SW480 (cell line): ENCODE measurements at regions not wholly inside any gene's neighbourhood (a gene's known extent, or its start where the extent isn't known, plus 50 kb on each side); places are given as distances from the start of the nearest gene placed in this dataset.
"Not testable (repeated sequence)": the region's sequence is repeated elsewhere in the genome, so short reads cannot be mapped to it uniquely, and the experiment has no call there.

Experiments
- DNase-seq: peaks from one replicate; pipeline ENCODE4 v3.0.0-alpha.2; 2016; ENCODE audit warnings: low spot score

DNA sequence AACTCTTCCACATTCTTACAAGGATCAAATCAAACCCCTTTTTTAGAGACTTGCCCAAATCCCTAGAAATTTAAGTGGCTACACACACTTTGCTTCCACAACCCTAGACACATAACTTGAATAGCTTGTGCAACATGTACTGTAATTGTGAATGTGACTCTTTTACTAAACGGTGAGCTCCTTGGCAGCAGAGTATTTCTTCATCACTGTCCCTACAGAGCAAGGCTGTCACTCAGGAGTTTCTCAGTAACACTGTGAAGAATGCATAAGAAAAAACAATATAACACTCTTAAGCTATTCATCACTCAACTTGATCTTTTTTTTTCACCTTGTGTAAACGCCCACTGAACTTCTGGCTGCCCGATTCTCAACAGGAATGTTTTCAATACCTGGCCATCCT is 53.8 kb upstream of the ADAMTS18 start:
- DNase-seq, result no peak

DNA sequence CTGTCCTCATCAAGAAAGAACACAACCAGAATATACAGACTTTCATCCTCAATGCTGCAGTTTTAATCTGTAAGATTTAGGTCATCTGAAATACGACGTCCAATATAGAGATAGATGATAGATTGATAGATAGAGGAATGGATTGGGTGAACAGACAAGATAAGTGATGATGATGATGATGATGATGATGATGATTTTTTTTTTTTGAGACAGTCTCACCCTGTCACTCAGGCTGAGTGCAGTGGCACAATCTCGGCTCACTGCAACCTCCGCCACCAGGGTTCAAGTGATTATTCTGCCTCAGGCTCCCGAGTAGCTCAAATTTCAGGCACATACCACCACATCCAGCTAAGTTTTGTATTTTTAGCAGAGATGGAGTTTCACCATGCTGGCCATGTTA is 56.3 kb upstream of the ADAMTS18 start:
- DNase-seq, result no peak

DNA sequence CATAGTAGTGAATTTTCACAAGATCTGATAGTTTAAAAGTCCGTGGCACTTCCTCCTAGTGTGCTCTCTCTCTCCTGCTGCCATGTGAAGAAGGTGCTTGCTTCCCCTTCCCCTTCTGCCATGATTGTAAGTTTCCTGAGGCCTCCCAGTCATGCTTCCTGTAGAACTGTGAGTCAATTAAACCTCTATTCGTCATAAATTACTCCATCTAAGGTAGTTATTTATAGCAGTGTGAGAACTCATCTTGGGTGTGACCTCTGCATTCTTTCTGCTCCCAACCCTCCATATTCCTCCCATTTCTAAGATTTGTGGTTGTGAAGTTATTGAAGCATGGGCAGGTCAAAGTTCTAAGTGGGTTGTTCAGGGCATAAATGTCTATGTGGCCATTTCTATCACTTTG is 62.1 kb upstream of the ADAMTS18 start:
- peak; percentile 5 for DNase-seq

DNA sequence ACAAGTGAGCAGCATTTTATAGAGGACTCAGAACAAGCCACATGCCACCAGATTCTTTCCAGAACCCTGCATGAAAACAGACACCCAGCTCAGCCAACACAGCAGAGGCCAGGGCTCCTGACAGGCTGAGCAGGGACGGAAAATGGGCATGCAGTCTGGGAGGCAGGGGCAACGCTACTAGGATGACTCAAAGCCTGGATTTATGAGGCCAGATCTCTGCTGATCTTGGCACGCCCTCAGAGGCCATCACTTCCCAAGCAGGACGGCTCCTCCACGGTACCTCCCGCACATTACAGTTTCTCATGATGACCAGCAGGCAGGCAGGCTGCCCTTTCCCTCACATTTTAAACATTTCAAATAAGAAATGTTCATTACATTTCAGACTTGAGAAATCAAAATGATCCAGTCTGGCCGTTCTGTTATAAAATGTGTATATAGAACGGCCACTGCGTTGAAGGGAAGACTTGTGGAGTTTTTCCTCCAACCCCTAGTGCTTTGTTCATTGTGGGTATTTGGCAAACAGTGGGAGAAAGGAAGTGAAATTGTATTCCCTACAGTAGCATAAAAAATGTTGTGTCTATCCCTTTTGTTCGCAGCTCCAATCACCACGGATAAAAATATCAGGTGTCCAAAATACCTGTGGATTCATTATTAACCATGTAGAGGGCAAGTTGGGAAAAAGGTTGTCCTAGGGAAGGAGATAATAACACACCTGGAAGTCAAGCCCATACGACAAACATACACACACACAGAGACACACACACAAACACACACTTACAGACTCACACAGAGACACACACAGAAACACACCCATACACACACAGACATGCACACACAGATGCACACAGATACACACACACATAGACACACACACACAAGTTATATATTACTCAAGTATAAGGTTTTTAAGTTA is 64.8 kb upstream of the ADAMTS18 start:
- no peak for DNase-seq

DNA sequence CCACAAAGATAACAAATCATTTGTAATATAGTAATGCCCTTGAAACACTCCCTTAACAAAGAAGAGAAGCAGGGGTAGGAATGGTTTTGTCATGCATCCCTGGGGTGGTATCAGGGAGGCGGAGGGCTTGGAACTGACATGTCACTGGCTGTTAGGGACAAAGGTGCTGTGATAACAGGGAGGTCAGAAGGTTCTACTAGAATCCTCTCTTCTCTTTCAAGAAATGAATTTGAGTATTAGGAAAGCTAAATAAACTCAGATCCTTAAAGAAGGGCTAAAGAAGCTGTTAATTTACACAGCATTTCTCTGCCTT is 65.4 kb upstream of the ADAMTS18 start:
- DNase-seq, result no peak

DNA sequence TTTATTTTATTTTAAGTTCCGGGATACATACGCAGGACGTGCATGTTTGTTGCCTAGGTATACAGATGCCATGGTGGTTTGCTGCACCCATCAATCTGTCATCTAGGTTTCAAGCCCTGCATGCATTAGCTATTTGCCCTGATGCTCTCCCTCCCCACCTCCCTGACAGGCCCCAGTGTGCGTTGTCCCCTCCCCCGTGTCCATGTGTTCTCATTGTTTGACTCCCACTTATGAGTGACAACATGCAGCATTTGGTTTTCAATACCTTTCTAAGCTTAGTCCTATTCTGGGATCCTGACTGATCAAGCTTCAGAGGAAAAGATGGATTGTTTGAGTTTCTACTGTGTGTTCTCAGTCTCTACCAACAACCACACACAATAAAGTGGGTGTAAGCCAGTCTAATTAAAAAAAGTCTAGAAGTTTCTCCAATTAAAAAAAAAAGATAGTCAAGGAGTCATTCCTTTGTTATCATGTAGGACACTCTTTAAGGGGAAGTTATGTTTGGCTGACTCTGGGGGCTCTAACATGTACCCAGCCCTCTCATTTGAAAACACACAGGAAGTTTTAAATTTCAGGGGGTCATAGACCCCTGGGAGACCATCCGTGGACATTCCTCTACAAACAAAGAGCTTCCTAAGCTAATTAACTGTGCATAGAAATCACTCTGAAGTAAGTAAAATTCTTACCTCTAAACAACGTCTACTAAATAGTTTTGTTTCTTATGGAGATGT is 66.3 kb upstream of the ADAMTS18 start:
- no peak for DNase-seq

DNA sequence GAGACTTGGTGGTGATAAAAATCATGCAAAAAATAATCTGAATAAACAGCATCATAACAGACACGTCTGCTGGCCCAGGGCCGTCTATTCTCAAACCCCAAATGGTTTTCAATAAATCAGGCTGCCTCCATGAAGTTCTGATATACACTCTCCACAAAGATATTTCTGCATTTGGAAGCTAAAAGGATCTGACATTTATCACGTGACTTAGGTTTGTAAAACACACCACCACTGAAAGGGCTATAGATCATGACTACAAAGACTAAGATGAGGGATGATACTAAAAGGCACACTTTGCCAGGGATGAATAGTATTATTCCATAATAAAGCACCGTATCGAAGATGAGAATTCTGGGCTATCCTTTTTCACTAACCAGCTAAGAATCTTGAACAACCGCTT is 67.6 kb upstream of the ADAMTS18 start:
- DNase-seq, result no peak

DNA sequence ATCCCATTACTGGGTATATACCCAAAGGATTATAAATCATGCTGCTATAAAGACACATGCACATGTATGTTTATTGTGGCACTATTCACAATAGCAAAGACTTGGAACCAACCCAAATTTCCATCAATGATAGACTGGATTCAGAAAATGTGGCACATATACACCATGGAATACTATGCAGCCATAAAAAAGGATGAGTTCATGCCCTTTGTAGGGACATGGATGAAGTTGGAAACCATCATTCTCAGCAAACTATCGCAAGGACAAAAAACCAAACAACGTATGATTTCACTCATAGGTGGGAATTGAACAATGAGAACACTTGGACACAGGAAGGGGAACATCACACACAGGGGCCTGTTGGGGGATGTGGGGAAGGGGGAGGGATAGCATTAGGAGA is 71.7 kb upstream of the ADAMTS18 start:
- not testable (repeated sequence) for DNase-seq

DNA sequence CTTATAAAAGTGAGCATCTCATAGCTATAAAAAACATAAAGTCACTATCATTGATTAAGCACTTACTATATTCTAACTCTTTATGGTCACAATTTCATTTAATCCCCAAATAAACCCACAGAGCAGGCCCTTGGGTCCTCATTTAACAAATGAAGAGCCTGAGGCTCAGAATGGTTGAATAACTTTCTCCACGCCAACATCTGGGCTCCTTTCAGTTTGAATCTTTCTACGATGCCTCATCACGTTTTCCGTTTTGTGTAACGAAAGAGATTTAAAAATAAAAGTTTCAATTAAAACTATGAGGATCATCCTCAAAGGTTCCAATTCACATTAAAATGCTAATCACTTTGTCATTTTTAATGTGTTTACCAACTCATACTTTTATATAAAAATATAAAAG is 74.2 kb upstream of the ADAMTS18 start:
- no peak for DNase-seq

DNA sequence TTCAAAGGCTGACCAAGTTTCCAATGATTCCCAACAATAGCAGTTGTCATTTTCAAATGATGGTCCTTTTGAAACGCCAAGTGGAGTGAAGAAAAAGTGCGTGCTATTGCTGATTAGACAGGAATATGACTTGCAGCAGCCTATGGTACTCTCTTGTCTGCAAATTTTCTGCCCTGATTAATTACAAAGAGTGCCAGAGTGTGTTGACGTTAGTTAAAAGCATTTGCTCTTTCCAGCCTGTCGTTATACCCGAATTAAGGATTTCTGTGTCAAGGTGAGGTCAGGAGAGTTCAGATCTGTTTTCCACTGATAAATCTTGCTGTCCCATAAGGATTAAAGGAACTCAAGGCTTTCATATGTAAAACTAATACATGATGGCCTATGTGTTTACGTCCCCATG is 75.0 kb upstream of the ADAMTS18 start:
- no peak for DNase-seq

DNA sequence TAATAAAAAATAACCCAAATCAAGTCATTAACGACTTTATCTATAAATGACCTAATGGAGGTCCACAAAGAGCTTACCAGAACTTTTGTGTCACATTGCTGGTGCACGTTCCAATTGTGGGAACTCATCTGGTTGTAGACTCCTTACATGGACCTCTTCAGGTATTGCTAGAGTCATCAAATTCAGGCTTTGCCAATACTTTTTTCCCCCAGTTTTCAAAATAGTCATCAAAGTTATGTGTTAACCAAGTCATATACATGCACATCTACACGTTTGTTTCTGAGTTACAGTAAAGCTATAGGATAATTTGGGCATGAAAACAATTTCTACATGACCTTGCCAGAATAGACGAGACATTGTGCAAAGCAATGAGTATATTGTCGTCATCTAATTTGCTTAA is 76.2 kb upstream of the ADAMTS18 start:
- no peak for DNase-seq

DNA sequence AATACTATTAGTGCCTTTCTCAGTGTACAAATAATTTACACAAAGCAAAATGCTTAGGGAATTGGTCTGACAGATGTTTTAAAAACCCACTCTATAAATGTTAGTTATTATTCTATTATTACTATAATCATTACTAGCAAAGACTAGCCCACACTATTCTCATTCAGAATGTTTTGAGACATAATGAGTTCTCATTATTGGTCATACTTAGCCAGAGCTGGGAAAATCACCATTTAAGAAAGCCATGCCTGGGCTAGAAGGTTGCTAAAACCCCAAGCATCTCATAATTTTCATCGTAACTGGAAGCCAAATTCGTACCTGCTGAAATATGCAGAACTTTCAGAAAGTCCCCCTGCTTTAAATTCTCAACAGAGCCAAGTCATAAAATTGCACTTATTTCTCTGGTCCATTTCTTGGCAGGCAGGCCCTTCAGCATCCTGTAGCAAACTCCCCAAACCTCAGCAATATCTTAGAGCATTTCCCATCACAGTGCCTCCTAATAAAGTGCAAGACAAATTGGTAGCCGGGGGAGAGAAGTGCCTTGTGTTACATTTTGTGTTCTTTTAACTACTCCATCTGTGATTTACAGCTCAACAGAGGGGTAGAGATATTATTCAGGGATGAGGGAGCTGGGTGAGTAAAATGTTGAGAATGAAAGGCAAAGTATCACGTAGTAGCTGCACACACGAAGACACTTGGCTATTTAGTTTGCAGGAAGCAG is 79.8 kb upstream of the ADAMTS18 start:
- DNase-seq, result no peak

DNA sequence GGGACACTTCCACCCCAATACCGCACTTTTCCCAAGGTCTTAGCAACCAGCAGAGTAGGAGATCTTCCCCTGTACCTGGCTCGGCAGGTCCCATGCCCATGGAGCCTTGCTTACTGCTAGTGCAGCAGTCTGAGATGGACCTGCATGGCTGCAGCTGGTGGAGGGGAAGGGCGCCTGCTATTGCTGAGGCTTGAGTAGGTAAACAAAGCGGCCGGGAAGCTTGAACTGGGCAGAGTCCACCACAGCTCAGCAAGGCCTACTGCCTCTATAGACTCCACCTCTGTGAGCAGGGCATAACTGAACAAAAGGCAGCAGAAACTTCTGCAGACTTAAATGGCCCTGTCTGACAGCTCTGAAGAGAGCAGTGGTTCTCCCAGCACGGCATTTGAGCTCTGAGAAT is 90.4 kb upstream of the ADAMTS18 start:
- DNase-seq, result not testable (repeated sequence)

DNA sequence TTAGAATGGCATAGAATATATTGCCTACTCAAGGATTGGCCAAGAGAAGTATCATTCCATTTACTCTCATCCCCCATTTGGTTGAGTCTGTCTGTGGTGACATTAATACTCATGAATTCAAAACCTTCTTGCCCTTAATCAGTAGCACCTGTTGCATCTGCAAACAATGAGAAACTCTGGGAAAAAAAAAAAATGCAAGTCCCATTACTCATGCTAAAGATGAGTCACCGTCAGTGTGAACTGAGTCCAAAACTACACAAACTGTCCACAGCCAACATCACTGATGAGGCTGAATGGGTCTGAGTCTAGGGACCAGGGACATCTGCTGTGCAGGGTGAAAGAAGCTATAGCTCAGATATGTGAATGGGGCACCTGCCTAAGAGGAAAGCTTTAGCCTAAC is 96.9 kb upstream of the ADAMTS18 start:
- DNase-seq, result peak; percentile 42

DNA sequence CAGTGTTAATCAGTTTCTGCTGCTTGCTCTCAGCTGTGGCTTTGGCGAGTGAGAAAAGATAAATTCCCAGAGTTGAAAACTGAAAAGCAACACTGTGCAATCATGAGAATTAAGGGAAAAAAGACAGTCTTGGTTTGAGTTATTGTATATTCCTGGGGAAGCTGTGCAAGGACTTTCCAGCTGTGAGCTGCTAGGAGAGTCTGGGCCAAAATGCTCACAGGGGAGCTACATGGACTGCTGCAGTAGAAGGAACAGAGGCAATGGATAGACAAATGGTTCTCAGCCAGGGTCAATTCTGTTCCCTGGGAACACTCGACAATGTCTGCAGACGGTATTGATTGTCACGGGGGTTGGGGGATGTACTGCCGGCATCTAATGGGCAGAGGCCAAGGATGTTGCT is 102.0 kb upstream of the ADAMTS18 start:
- no peak for DNase-seq

DNA sequence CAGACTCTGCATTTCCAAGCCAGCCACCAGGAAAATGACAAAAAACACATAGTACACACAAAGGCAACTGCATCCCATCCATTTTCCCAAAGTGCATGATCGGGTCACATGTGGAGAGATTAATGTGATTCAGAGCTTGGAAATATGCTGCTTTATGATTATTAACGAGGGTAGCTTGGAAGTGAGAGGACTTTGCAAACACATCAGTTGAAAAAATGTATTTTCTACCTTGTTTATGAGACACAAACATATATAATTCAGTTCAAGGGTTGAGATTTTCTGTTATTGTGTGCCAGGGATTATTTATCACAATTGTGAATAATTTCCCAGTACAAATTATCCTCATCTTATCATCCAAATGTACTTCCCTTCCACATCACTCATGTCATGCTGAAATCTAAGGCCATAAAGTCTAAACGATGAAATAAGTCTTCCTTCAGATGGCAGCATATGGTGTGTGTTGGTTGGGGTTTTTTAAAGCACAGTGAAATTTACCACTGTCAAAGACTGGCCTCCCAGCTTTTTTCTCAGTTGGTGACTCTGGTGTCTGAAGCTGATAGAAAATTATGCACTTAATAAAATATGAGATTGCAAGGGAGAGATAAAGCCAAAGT is 104.7 kb upstream of the ADAMTS18 start:
- DNase-seq, result no peak

DNA sequence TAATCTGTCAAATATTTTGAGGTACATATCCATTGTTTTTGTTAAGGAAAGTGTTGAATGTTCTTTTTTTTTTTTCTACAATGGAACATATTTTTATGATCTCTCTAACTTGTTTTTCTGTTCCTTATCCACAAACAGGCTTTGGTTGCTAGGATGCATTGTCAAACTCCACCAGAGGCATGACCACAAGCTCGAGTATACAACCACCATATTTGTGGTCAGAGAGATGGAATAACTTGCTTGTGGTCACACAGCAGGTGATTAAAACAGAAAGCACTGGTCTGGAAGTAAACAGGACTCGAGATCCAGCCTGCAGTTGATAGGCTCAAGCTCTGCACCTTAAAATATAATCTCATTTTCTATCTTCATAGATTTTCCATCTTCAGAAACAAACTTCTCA is 105.8 kb upstream of the ADAMTS18 start:
- DNase-seq, result peak; percentile 84

DNA sequence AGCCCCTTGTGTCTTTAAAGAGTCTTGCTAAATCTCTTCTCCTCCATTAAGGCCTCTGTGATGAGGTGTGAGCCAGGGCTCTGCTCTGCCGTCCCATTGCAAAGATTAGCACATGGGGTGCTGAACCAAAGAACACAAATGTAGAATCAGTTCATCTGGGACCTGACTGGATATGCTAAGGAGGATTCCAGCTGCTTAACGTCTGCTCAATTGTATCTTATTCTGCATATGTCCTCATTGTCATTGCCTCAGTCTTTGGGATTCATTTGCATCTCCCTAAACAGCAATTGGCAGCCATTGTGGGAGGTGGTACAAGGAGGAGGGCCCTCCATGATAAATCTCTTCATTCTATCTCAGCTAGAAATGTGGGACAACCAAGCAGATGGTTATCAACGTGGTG is 106.3 kb upstream of the ADAMTS18 start:
- no peak for DNase-seq

DNA sequence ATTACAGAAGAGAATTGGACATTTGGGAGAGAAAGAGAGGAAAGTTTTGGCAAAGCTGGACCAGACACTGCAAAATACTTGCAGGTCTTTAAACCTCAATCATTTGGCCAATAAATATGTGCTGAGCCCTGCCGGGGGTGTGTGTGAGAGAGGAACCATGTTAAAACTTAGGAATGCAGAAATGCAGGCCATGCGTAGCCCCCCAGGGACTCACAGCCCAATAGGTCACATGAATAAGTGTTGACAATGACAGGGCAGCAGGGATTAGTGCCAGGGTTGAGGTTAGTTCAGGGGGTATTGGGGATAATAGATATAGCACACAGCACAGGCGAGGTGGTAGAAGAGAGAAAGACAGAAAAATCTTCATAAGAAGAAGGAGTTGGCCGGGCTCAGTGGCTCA is 113.3 kb upstream of the ADAMTS18 start:
- no peak for DNase-seq

DNA sequence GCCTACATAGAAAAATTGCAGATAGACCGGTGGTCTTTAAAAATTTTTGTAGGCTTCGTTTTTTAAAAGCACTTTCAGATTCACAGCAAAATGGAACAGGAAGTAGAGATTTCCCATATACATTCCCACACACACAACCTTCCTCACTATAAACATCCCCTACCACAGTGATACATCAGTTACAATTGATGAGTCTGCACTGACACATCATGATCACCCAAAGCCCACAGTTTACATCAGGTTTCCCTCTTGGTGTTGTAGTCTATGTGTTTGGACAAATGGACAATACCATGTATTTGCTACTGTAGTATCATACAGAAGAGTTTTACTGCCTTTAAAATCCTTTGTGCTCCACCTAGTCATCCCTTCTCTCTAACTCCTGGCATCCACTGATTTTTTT is 113.9 kb upstream of the ADAMTS18 start:
- no peak for DNase-seq

DNA sequence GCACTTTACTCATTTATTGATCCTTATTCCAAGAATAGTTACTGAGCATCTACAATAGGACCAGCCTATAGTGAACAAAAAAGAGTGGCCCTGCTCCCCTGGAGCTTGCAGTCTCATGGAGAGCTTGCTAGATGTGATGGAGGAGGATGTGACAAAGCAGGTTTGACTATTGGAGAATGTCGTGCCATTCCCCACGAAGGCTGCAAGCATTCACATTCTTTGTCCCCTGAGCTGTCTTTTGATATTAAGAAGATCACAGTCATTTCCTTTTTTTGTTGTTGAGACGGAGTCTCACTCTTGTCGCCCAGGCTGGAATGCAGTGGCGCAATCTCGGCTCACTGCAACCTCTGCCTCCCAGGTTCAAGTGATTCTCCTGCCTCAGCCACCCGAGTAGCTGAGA is 115.0 kb upstream of the ADAMTS18 start:
- no peak for DNase-seq

DNA sequence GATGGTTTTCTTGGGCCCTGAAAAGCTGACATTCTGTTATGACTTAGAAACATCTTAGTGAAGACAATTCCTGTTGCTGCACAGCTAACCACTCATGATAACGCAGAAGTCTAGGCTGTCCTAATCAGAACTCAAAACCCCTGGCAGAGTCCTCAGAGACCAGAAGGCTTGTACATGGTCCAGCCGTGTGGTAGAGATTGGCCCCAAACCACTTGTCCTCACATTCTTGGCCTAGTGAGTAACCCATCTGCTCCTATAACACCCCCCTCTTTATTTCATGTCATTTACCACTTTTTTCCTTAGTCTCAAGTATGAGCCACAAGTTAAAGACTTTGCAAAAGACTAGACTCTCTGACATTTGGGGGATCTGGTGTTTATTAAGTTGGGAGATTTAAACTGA is 116.5 kb upstream of the ADAMTS18 start:
- no peak for DNase-seq

DNA sequence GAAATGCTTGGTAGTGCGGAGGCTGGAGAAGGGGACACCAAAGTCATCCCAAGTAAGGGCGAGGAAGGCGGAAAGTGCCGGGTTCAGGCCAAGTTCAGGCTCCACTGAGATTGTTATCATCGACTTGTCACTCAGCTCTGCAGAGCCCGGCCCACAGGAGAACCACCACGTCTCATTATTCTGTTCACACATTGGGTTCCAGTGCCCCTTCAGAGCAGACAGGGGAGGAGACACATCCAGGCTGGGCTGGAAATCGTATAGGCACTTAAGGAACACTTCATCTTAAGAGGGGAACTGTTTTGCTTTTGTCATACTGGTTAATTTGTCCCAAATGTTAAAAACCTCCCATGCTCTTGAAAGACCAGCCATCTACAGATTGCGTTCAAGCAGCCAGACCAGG is 118.3 kb upstream of the ADAMTS18 start:
- no peak for DNase-seq
